NCI-H460 (cell line): ENCODE measurements at regions not wholly inside any gene's neighbourhood (a gene's known extent, or its start where the extent isn't known, plus 50 kb on each side); places are given as distances from the start of the nearest gene placed in this dataset.
"Not testable (repeated sequence)": the region's sequence is repeated elsewhere in the genome, so short reads cannot be mapped to it uniquely, and the experiment has no call there.

Experiments used
- DNase-seq: peaks from one replicate; pipeline ENCODE4 v3.0.0-alpha.2; 2016; ENCODE audit warnings: low read depth; ENCODE audit errors: extremely low read depth
- small RNA-seq, 2 experiments: library from RNA; depleted of rRNA; stranded (forward); fragments of <200 nt; gene quantifications; one replicate each; pipeline ENCODE3, GENCODE V24; 2014

GRCh38 chr4:86521373-86521969 lies 72.6 kb upstream of the PTPN13 start:
- DNase-seq, result no peak

DNA sequence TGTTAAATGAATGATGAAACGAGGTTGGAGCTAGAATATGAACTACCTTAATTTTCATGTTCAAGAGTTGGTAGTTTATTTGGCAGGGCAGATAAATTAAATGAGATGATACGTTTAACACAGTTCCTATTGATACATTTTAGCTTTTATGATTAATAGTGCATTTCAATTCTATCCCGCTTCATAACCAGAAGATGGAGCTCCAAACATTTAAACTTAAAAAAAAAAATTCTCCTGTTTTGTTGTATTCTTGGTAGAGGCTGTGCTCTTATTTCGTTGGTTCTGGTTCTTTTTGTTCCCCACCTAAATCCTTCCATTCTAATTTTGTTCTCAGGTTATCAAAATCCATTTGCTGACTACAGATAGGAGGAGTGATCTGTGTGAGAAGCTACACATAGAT lies 71.8 kb upstream of the PTPN13 start:
- no peak for DNase-seq

DNA sequence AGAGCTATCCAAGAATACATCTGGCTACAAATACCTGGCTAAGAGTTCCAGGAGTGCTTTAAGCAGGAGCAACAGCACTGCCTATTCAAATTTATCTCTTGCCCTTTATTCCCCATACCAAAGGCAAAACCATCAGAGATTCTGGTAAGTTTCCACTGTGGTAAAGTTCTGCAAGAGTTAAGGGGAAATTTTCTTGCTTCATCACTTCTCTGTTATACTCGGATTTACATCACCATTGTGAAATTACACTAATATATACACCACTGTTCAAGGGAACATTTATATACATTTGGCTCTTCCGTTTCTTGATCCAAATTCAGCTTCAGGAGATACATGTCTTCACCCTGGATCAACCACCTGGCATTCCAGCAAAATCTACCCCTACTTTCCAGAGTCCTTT lies 70.8 kb upstream of the PTPN13 start:
- no peak for DNase-seq

- not testable (repeated sequence) for DNase-seq
These were observed 66.4 kb upstream of the PTPN13 start for GRCh38 chr4:86527713-86528112.

- no peak for DNase-seq
These were observed 64.7 kb upstream of the PTPN13 start for GRCh38 chr4:86529436-86529835.

- DNase-seq, result no peak
These were observed 63.9 kb upstream of the PTPN13 start for GRCh38 chr4:86530183-86530582.

GRCh38 chr4:86531440-86531839 lies 62.7 kb upstream of the PTPN13 start:
- no peak for DNase-seq

- DNase-seq, result no peak
These were observed 61.3 kb upstream of the PTPN13 start for GRCh38 chr4:86532851-86533250.

DNA sequence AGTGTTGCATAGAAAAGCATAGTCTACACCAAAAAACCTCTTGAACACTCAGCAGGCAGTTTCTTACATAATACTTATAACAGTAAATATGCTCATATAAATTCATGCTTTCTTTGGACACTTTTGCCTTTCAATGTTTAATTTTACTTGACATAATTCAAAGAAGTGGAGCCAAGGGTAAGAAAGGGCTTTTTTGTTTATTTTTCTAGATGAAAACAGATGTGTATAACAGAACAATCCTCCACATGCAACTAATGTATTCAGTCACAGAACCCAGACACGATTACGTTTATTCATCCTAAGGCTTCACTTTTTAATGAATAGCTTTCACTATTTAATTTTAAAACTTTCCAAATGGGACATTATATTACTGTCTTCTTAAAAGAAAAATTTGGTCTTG lies 58.0 kb upstream of the PTPN13 start:
- no peak for DNase-seq

GRCh38 chr4:86542319-86543027 lies 51.6 kb upstream of the PTPN13 start:
- DNase-seq, result no peak

DNA sequence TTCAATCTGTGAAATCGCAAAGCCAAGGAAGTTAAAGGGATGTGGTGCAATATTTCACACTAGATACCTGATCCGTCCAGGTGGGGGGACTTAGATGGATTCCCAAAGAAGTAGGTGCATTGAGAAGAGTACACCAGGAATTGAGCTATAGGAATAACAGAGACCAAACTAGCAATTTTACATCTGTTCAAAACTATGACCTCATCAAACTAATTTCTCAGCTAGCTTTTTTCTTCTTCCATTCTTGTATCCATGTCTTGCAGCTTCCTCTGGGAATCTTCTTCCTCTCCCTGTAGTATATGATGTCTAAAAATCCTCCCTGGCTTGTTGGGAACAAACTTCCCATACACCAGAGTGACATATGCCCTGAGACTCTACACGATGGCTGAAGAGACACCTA lies 51.0 kb upstream of the PTPN13 start:
- no peak for DNase-seq

GRCh38 chr4:86543560-86544309 lies 50.4 kb upstream of the PTPN13 start:
- DNase-seq, result no peak

DNA sequence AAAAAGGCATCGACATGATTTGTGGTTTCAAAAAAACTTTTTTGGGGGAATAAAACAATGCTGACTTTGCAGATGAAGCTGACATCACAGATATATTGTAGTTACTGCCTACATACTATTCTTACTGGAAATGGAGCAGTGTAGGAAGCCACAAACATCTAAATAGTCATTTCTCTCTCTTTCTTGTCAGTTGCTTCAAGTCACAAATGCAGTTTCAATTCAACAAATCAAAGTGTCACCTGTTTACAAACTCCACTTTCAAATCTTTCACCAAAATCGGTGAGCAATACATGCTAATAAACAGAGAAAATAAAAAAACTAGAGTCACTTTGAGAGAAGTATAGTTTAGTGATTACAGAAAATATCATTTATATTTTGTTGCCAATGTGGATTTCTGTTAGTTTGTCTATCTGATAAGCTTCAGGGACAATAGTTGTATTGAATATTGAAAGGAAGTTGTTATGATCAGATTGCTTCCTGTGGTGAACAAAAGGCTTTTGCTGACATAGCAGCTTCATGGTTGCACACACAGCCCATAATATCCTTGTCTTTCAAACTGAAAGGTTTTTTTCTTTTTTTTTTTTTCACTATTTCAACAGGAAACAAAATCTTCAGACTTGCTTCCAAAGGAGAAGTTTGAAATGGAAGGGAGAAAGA lies 49.7 kb upstream of the PTPN13 start:
- DNase-seq, result no peak

Small RNAs in the stretch of these regions (small RNA-seq; reads per million reads assigned to genes)
- 0 reads per million in 2 experiments for gene MIR4452
